DND-41 (cell line): ENCODE measurements at regions not wholly inside any gene's neighbourhood (a gene's known extent, or its start where the extent isn't known, plus 50 kb on each side); places are given as distances from the start of the nearest gene placed in this dataset.
"Not testable (repeated sequence)": the region's sequence is repeated elsewhere in the genome, so short reads cannot be mapped to it uniquely, and the experiment has no call there.

Experiments
- EZH2 ChIP-seq: IDR thresholded peaks from 3 replicates; pipeline ENCODE4 v1.6.1; 2012; ENCODE audit warnings: borderline replicate concordance, low read depth, mild to moderate bottlenecking, moderate library complexity, low read length, inconsistent platforms; ENCODE audit not compliant: severe bottlenecking
- TF ChIP-seq, protein P1 (sequence below): IDR thresholded peaks from 2 replicates; pipeline ENCODE4 v1.5.1; 2012; ENCODE audit warnings: borderline replicate concordance, low read length, moderate library complexity, mild to moderate bottlenecking; ENCODE audit not compliant: poor library complexity, severe bottlenecking; ENCODE audit errors: extremely low read depth

DNA sequence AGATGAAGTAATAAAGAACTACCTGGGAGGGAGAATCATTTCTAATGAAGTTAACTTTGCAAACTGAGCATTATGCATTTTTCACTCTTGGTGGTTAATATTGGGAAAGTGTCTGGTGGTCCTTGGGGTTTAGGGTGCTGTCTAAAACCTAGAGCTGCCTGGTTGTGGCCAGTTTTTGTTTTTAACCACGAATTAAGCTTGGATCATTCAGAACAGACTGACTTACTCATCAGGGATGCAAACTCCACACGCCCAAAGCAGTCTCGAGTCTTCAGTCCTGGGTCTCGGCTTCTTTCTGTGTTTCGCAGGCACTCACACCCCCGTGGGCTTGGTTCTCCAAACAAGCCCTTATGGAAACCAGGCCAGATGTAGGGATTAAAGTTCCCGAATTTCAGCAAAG is 113.8 kb upstream of the PLGLB2 start:
- TF ChIP-seq, protein P1, sequence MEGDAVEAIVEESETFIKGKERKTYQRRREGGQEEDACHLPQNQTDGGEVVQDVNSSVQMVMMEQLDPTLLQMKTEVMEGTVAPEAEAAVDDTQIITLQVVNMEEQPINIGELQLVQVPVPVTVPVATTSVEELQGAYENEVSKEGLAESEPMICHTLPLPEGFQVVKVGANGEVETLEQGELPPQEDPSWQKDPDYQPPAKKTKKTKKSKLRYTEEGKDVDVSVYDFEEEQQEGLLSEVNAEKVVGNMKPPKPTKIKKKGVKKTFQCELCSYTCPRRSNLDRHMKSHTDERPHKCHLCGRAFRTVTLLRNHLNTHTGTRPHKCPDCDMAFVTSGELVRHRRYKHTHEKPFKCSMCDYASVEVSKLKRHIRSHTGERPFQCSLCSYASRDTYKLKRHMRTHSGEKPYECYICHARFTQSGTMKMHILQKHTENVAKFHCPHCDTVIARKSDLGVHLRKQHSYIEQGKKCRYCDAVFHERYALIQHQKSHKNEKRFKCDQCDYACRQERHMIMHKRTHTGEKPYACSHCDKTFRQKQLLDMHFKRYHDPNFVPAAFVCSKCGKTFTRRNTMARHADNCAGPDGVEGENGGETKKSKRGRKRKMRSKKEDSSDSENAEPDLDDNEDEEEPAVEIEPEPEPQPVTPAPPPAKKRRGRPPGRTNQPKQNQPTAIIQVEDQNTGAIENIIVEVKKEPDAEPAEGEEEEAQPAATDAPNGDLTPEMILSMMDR: not testable (repeated sequence)
- TF ChIP-seq EZH2: not testable (repeated sequence)
